OCI-LY7 (cell line): ENCODE measurements at regions not wholly inside any gene's neighbourhood (a gene's known extent, or its start where the extent isn't known, plus 50 kb on each side); places are given as distances from the start of the nearest gene placed in this dataset.

Experiments
- BruUV-seq: library from RNA; stranded (reverse); fragments of 400-500 nt; replicated peaks from 2 replicates; lab custom pipeline; 2021; lab: Mats Ljungman, UMichigan
- CTCF ChIA-PET: fragments of 300-600 bp; sonication (Branson Sonifier 250); formaldehyde crosslinking; loops from one replicate; lab custom pipeline; 2022; ENCODE audit warnings: antibody characterized with exemption; ENCODE audit not compliant: unreplicated experiment; lab: Charles Lee
- POLR2A ChIA-PET: fragments of 300-600 bp; sonication (Branson Sonifier 250); formaldehyde crosslinking; loops from one replicate; lab custom pipeline; 2022; ENCODE audit warnings: antibody characterized with exemption; lab: Charles Lee
- DNase-seq: peaks from one replicate; pipeline ENCODE4 v3.0.0-alpha.2; 2015; ENCODE audit warnings: low spot score
- H2AFZ ChIP-seq: fragments of 200-600 bp; sonication (generic), shearing (Covaris generic); 2 replicates; pipeline ENCODE4 v1.6.1; 2014; ENCODE audit warnings: mild to moderate bottlenecking, antibody characterized with exemption, low read length, moderate library complexity
- H3K27ac ChIP-seq: fragments of 200-600 bp; sonication (generic); 2 replicates; pipeline ENCODE4 v1.5.1; 2014; ENCODE audit warnings: mixed run types, low read depth, mild to moderate bottlenecking, moderate library complexity, low read length, inconsistent platforms; ENCODE audit not compliant: poor library complexity, severe bottlenecking
- H3K36me3 ChIP-seq: fragments of 200-600 bp; sonication (generic); 2 replicates; pipeline ENCODE4 v1.6.1; 2014; ENCODE audit warnings: mild to moderate bottlenecking, antibody characterized with exemption, low read length, moderate library complexity, mixed read lengths; ENCODE audit not compliant: insufficient read depth
- H3K4me1 ChIP-seq: fragments of 200-600 bp; sonication (generic); 2 replicates; pipeline ENCODE4 v1.5.1; 2014; ENCODE audit warnings: mild to moderate bottlenecking, low read length; ENCODE audit not compliant: insufficient read depth, poor library complexity, severe bottlenecking
- H3K4me2 ChIP-seq: fragments of 200-600 bp; sonication (generic); 2 replicates; pipeline ENCODE4 v1.6.1; 2014; ENCODE audit warnings: mild to moderate bottlenecking, low read length
- H3K4me3 ChIP-seq: fragments of 200-600 bp; sonication (generic); 2 replicates; pipeline ENCODE4 v1.5.1; 2014; ENCODE audit warnings: mild to moderate bottlenecking, low read depth, low read length; ENCODE audit not compliant: poor library complexity, severe bottlenecking
- H3K79me2 ChIP-seq: fragments of 200-600 bp; sonication (generic); 2 replicates; pipeline ENCODE4 v1.6.1; 2016; ENCODE audit warnings: low read depth, mild to moderate bottlenecking, low read length, moderate library complexity, mixed read lengths; ENCODE audit not compliant: insufficient read depth
- H3K9me2 ChIP-seq: fragments of 200-600 bp; sonication (generic); 2 replicates; pipeline ENCODE4 v1.6.1; 2016; ENCODE audit warnings: mild to moderate bottlenecking, low read length, mixed read lengths; ENCODE audit not compliant: insufficient read depth
- H3K9me3 ChIP-seq: fragments of 200-600 bp; sonication (generic); 2 replicates; pipeline ENCODE4 v1.6.1; 2014; ENCODE audit warnings: mild to moderate bottlenecking, mixed run types, low read length, mixed read lengths
- H4K20me1 ChIP-seq: fragments of 200-600 bp; sonication (generic); 2 replicates; pipeline ENCODE4 v1.6.1; 2014; ENCODE audit warnings: mild to moderate bottlenecking, antibody characterized with exemption, low read length, moderate library complexity, mixed read lengths; ENCODE audit not compliant: insufficient read depth
- EZH2phosphoT487 ChIP-seq: fragments of 200-600 bp; sonication (generic); IDR thresholded peaks from 2 replicates; pipeline ENCODE4 v1.6.1; 2018; ENCODE audit warnings: low read depth, borderline replicate concordance, mild to moderate bottlenecking, mixed run types, antibody characterized with exemption, low read length, moderate library complexity, mixed read lengths
- intact Hi-C: fragments of 100-400 bp; cut with micrococcal nuclease; formaldehyde crosslinking; loops from one replicate; pipeline ENCODE4 v1.10.0; 2022; ENCODE audit not compliant: unreplicated experiment
- TF ChIP-seq, protein P1 (sequence below): fragments of 200-600 bp; sonication (generic); conservative IDR thresholded peaks from 2 replicates; pipeline ENCODE4 v1.5.1; 2014; ENCODE audit warnings: mild to moderate bottlenecking, antibody characterized with exemption, low read length, moderate library complexity, mixed read lengths

DNA sequence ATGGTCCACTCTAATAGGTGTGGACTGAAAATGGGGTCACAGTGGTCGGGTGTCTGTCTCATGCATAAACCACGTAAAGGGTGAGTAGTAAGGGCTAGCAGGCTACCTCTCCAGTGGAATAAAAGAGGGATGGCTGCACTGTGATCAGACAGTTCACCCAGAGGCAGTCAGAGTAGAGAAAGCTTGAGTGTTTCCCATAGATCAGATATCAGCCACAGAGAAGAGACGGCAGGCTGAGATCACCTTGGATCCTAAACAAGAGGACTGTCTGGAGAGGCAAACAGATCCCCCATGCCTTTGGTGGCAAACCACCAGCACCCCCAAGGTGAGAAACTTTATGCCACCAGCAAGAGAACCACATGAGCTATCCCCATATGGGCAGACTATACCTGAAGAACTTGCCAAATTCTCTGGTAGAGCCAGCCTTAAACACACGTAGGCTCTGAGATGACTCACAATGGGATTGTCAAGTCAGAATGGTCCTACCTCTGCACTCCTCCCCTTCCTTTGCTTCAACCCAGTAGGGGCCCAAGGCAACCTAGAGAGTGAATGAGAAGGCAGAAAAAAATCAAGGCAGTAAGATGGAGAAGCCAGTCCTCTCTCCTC lies 205.2 kb upstream of the MAP3K1 start:
- Histone ChIP-seq H2AFZ (no peak overlapping the region), H3K9me2 (no peaks in the 10 kb centered on the region), H3K4me1 (peaks cover 9% of the 10 kb centered on the region), H3K4me2 (no peak overlapping the region), H3K4me3 (no peak overlapping the region), H3K79me2 (no peaks in the 10 kb centered on the region), H3K36me3 (no peaks in the 10 kb centered on the region), H3K27ac (no peak overlapping the region), H4K20me1 (no peaks in the 10 kb centered on the region), H3K9me3 (peaks cover 13% of the 10 kb centered on the region; the same call in 1 of the 2 replicates)
- TF ChIP-seq, protein P1, sequence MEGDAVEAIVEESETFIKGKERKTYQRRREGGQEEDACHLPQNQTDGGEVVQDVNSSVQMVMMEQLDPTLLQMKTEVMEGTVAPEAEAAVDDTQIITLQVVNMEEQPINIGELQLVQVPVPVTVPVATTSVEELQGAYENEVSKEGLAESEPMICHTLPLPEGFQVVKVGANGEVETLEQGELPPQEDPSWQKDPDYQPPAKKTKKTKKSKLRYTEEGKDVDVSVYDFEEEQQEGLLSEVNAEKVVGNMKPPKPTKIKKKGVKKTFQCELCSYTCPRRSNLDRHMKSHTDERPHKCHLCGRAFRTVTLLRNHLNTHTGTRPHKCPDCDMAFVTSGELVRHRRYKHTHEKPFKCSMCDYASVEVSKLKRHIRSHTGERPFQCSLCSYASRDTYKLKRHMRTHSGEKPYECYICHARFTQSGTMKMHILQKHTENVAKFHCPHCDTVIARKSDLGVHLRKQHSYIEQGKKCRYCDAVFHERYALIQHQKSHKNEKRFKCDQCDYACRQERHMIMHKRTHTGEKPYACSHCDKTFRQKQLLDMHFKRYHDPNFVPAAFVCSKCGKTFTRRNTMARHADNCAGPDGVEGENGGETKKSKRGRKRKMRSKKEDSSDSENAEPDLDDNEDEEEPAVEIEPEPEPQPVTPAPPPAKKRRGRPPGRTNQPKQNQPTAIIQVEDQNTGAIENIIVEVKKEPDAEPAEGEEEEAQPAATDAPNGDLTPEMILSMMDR = no peak
- TF ChIP-seq EZH2phosphoT487 = no peak
- intact Hi-C loops = no loop called here
- DNase-seq = no peak
- ChIA-PET POLR2A (no interaction called here), CTCF (no interaction called here)
- BruUV-seq = no TSS peak

DNA sequence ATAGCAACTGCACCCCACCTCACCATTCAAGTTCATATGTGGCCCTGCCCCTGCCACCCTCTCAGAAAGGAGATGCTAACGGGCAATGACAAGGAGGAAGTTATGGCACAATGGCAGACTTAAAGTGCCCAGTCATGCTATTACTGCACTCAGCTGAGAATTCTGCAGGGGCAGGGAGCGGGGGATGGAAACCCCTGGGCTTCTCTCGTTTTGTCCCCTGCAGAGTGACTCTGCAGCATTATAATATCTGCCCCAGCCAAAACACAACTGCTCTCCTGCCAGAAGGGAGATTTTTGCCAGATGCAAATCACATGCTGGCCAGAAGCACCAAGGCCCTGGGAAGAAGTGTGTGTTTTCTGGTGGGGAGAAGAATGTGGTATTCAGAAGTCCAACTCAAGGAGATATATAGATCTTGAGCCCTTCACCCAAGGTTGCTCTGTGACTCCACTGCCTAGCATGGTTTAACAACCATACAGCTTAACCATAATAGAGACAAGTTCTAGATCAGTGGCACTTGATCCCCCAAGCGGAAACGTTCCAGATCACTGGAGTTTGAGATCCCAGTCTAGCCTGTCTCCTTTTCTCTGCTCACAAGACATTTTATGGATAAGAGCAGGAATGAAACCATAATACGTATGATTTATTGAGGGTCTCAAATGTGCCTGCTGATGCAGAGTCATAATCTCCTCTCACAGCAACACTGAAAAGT lies 207.0 kb upstream of the MAP3K1 start:
- H2AFZ ChIP-seq = peak overlapping the region; percentile 24; the same call in 1 of the 2 replicates
- CTCF ChIA-PET = interaction anchor here (0.6 kb wide), 1 partner anchor 27 kb away, joined by 4 read pairs; no protein-coding TSS in a partner anchor

More for the DNA sequence above, 207.0 kb upstream of the MAP3K1 start:
- intact Hi-C loops = no loop called here
- Histone ChIP-seq H3K79me2 (no peaks in the 10 kb centered on the region), H3K4me3 (no peak overlapping the region), H4K20me1 (no peaks in the 10 kb centered on the region), H3K4me2 (no peak overlapping the region), H3K9me3 (peaks cover 13% of the 10 kb centered on the region; the same call in 1 of the 2 replicates), H3K27ac (no peak overlapping the region), H3K36me3 (no peaks in the 10 kb centered on the region), H3K9me2 (no peaks in the 10 kb centered on the region), H3K4me1 (peaks cover 9% of the 10 kb centered on the region)
- TF ChIP-seq, protein P1 = no peak
- TF ChIP-seq EZH2phosphoT487 = no peak
- BruUV-seq = no TSS peak
- no peak for DNase-seq
- POLR2A ChIA-PET = interaction anchor here (0.7 to 1.2 kb wide), 3 partner anchors 9 to 18 kb away, joined by 5 to 7 read pairs (median 6); no protein-coding TSS in a partner anchor
